ENCODE measurements at regions not wholly inside any gene's neighbourhood (a gene's known extent, or its start where the extent isn't known, plus 50 kb on each side); places are given as distances from the start of the nearest gene placed in this dataset.

DNA sequence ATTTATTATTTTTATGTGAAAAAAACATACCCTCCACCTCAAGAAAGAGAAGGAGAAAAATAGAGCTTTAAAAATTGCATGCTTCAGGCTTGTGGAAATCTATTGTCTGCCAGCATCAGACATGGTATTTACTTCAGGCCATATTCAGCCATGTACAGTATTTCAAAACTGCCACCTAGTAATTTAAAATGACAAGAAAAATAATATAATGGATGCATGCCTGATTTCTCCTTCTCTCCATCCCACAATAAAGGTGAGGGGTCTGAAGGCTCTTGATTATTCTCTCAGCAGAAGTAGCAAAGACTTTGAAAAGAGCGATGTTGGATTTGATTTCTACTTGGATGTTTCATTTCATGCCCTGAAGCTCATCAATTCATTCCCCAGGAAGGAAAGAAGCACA lies 250.7 kb downstream of the TBC1D4 start:
- TF ChIP-seq, protein P1, sequence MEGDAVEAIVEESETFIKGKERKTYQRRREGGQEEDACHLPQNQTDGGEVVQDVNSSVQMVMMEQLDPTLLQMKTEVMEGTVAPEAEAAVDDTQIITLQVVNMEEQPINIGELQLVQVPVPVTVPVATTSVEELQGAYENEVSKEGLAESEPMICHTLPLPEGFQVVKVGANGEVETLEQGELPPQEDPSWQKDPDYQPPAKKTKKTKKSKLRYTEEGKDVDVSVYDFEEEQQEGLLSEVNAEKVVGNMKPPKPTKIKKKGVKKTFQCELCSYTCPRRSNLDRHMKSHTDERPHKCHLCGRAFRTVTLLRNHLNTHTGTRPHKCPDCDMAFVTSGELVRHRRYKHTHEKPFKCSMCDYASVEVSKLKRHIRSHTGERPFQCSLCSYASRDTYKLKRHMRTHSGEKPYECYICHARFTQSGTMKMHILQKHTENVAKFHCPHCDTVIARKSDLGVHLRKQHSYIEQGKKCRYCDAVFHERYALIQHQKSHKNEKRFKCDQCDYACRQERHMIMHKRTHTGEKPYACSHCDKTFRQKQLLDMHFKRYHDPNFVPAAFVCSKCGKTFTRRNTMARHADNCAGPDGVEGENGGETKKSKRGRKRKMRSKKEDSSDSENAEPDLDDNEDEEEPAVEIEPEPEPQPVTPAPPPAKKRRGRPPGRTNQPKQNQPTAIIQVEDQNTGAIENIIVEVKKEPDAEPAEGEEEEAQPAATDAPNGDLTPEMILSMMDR (IDR thresholded peaks at IDR 0.05), result no peak
- TF ChIP-seq POLR2A (IDR thresholded peaks at IDR 0.05) (no peak), POLR2AphosphoS5 (IDR thresholded peaks at IDR 0.05) (no peak)
